Keratinocyte (primary cell): ENCODE measurements at regions not wholly inside any gene's neighbourhood (a gene's known extent, or its start where the extent isn't known, plus 50 kb on each side); places are given as distances from the start of the nearest gene placed in this dataset.

Experiments
- DNase-seq: peaks from one replicate; pipeline ENCODE4 v3.0.0-alpha.2; 2011; ENCODE audit warnings: low read depth, missing footprints, low spot score
- FAIRE-seq: peaks from 2 replicates; lab custom pipeline; 2011; peaks lifted over from hg19 to GRCh38; lab: Jason Lieb, UNC
- H2AFZ ChIP-seq: 2 replicates; pipeline ENCODE4 v1.6.0; 2012; ENCODE audit warnings: low read length, control low read depth, inconsistent platforms; ENCODE audit not compliant: control insufficient read depth
- H3K27ac ChIP-seq: 2 replicates; pipeline ENCODE4 v1.5.1; 2011; ENCODE audit warnings: low read length; ENCODE audit not compliant: control insufficient read depth, insufficient read depth
- H3K27me3 ChIP-seq: 3 replicates; pipeline ENCODE4 v1.6.0; 2011; ENCODE audit warnings: low read length; ENCODE audit not compliant: control insufficient read depth, insufficient read depth; ENCODE audit errors: extremely low read depth
- H3K36me3 ChIP-seq, 2 experiments: 2 replicates in 1 of 2; 3 replicates in 1 of 2; pipeline ENCODE4 v1.5.1; 2011; ENCODE audit warnings: low read length in 2 of 2, mild to moderate bottlenecking in 1 of 2; ENCODE audit not compliant: control insufficient read depth in 2 of 2, insufficient read depth in 2 of 2; ENCODE audit errors: extremely low read depth in 1 of 2
- H3K4me1 ChIP-seq: 3 replicates; pipeline ENCODE4 v1.5.1; 2011; ENCODE audit warnings: low read length; ENCODE audit not compliant: control insufficient read depth, insufficient read depth; ENCODE audit errors: extremely low read depth
- H3K4me2 ChIP-seq: 3 replicates; pipeline ENCODE4 v1.6.0; 2011; ENCODE audit warnings: low read depth, low read length; ENCODE audit not compliant: control insufficient read depth, insufficient read depth; ENCODE audit errors: extremely low read depth
- H3K4me3 ChIP-seq, 3 experiments: fragments of 200-600 bp in 1 of 3; sonication (generic) in 1 of 3; 2 replicates in 2 of 3; 3 replicates in 1 of 3; pipeline ENCODE4 v1.5.1; 2011 to 2016; ENCODE audit warnings: low read length in 3 of 3, mild to moderate bottlenecking in 3 of 3, control low read depth in 2 of 3, inconsistent platforms in 1 of 3, low read depth in 1 of 3, mixed read lengths in 1 of 3, mixed run types in 1 of 3, moderate library complexity in 1 of 3; ENCODE audit not compliant: control insufficient read depth in 2 of 3, insufficient read depth in 2 of 3; ENCODE audit errors: extremely low read depth in 1 of 3
- H3K79me2 ChIP-seq: 2 replicates; pipeline ENCODE4 v1.6.0; 2012; ENCODE audit warnings: low read length; ENCODE audit not compliant: control insufficient read depth, insufficient read depth
- H3K9ac ChIP-seq: 3 replicates; pipeline ENCODE4 v1.6.0; 2011; ENCODE audit warnings: low read length; ENCODE audit not compliant: control insufficient read depth, insufficient read depth; ENCODE audit errors: extremely low read depth
- H3K9me1 ChIP-seq: 3 replicates; pipeline ENCODE4 v1.6.0; 2011; ENCODE audit warnings: low read length; ENCODE audit not compliant: control insufficient read depth, insufficient read depth; ENCODE audit errors: extremely low read depth
- H3K9me3 ChIP-seq: 2 replicates; pipeline ENCODE4 v1.5.1; 2012; ENCODE audit warnings: low read depth, low read length; ENCODE audit not compliant: control insufficient read depth
- H4K20me1 ChIP-seq: 3 replicates; pipeline ENCODE4 v1.6.0; 2011; ENCODE audit warnings: low read length; ENCODE audit not compliant: control insufficient read depth, insufficient read depth; ENCODE audit errors: extremely low read depth
- EZH2 ChIP-seq: IDR thresholded peaks from one replicate; pipeline ENCODE4 v1.6.1; 2012; ENCODE audit warnings: inconsistent platforms, mild to moderate bottlenecking, low read length, moderate library complexity
- dilution Hi-C: fragments of 300-500 bp; cut with MboI; formaldehyde crosslinking; loops from one replicate; pipeline ENCODE4 v1.7.0; 2020; ENCODE audit warnings: low sequenced_read_pairs; ENCODE audit not compliant: extremely low pct_ligation_motif_present
- TF ChIP-seq, protein P1 (sequence below), 3 experiments: IDR thresholded peaks in 1 of 3; conservative IDR thresholded peaks in 1 of 3; optimal IDR thresholded peaks in 1 of 3; 2 replicates in 2 of 3; 3 replicates in 1 of 3; pipeline versions ENCODE3 to v1.5.1; 2011; ENCODE audit warnings: low read length in 3 of 3, mild to moderate bottlenecking in 3 of 3, moderate library complexity in 2 of 3, control low read depth in 1 of 3, inconsistent platforms in 1 of 3; ENCODE audit not compliant: insufficient read depth in 2 of 3; ENCODE audit errors: extremely low read depth in 1 of 3

DNA sequence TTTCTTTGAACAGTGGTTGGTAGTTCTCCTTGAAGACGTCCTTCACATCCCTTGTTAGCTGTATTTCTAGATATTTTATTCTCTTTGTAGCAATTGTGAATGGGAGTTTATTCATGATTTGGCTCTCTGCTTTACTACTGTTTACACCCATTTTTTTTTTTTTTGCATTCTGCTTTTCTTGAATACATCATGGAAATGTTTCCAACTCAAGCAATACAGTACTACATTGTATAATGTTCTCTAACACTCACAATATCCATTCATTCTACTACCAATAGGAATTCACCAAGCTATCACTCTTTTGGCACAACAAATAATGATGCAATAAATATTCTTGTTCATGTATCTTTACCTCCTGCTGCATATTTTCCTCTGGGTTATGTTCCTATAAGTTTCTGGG is 801.7 kb downstream of the NTRK3 start:
- dilution Hi-C loops = no loop called here
- FAIRE-seq = no peak

DNA sequence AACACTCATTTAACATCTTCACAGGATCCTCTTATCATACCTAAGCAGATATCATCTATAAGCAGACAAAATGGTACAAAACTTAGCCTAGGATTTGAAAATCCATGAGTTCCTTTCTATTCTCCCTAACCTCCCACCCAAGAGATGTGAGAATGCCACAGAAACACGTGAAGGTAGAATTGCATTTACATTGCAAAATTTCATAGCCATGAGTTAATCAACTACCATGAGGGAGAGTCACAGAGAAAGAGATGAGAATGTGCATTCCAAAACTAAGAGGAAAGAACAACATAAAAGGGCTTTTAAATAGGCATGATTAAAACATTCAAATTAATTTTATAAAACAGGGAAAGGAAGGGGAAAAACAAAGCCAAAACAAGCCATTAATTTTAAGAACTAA is 806.2 kb downstream of the NTRK3 start:
- no peaks in the 10 kb centered on the region for H3K79me2 ChIP-seq
- TF ChIP-seq, protein P1, sequence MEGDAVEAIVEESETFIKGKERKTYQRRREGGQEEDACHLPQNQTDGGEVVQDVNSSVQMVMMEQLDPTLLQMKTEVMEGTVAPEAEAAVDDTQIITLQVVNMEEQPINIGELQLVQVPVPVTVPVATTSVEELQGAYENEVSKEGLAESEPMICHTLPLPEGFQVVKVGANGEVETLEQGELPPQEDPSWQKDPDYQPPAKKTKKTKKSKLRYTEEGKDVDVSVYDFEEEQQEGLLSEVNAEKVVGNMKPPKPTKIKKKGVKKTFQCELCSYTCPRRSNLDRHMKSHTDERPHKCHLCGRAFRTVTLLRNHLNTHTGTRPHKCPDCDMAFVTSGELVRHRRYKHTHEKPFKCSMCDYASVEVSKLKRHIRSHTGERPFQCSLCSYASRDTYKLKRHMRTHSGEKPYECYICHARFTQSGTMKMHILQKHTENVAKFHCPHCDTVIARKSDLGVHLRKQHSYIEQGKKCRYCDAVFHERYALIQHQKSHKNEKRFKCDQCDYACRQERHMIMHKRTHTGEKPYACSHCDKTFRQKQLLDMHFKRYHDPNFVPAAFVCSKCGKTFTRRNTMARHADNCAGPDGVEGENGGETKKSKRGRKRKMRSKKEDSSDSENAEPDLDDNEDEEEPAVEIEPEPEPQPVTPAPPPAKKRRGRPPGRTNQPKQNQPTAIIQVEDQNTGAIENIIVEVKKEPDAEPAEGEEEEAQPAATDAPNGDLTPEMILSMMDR (optimal IDR thresholded peaks at IDR 0.05 in 1 of 3, IDR thresholded peaks at IDR 0.05 in 1 of 3, conservative IDR thresholded peaks at IDR 0.05 in 1 of 3; ENCODE audit: extremely low read depth in 1 of 3, insufficient read depth in 2 of 3, low read length in 3 of 3) = no peak
- TF ChIP-seq EZH2 = no peak
- H3K9me1 ChIP-seq = no peaks in the 10 kb centered on the region
- H3K4me2 ChIP-seq = no peak overlapping the region
- FAIRE-seq (no peak), DNase-seq (no peak)
- no peak overlapping the region for H3K27ac ChIP-seq
- dilution Hi-C loops = no loop called here
- no peaks in the 10 kb centered on the region for H3K4me1 ChIP-seq
- no peaks in the 10 kb centered on the region for H3K36me3 ChIP-seq
- no peak overlapping the region for H2AFZ ChIP-seq
- no peaks in the 10 kb centered on the region for H3K9me3 ChIP-seq
- no peaks in the 10 kb centered on the region for H3K27me3 ChIP-seq
- H3K4me3 ChIP-seq = no peak overlapping the region
- H3K9ac ChIP-seq = no peak overlapping the region
- H4K20me1 ChIP-seq = no peaks in the 10 kb centered on the region

More for the DNA sequence above, 801.7 kb downstream of the NTRK3 start:
- Histone ChIP-seq H3K4me2 (no peak overlapping the region), H3K27me3 (no peaks in the 10 kb centered on the region), H2AFZ (no peak overlapping the region), H3K79me2 (no peaks in the 10 kb centered on the region), H3K9me1 (no peaks in the 10 kb centered on the region), H3K27ac (no peak overlapping the region), H3K4me1 (no peaks in the 10 kb centered on the region), H3K36me3 (no peaks in the 10 kb centered on the region), H3K9ac (no peak overlapping the region), H3K4me3 (no peak overlapping the region), H3K9me3 (no peaks in the 10 kb centered on the region), H4K20me1 (no peaks in the 10 kb centered on the region)
- TF ChIP-seq, protein P1 (optimal IDR thresholded peaks at IDR 0.05 in 1 of 3, IDR thresholded peaks at IDR 0.05 in 1 of 3, conservative IDR thresholded peaks at IDR 0.05 in 1 of 3; ENCODE audit: extremely low read depth in 1 of 3, insufficient read depth in 2 of 3, low read length in 3 of 3) = no peak
- TF ChIP-seq EZH2 = no peak
- no peak for DNase-seq
